ENCODE measurements at regions not wholly inside any gene's neighbourhood (a gene's known extent, or its start where the extent isn't known, plus 50 kb on each side); places are given as distances from the start of the nearest gene placed in this dataset.

- no peak overlapping the region for H3K4me2 ChIP-seq (ENCODE audit: insufficient read depth in 1 of 2, low read depth in 2 of 2, low read length in 2 of 2)
- no peak overlapping the region for H2BK120ac ChIP-seq (replicated peaks; ENCODE audit: low read depth, low read length)
- H3K27ac ChIP-seq (ENCODE audit: low read depth, low read length): no peak overlapping the region
- CTCF ChIA-PET (ENCODE audit: partially characterized antibody): no interaction called here
- no peaks in the 10 kb centered on the region for H3K27me3 ChIP-seq (replicated peaks in 1 of 4; ENCODE audit: control insufficient read depth in 3 of 4, extremely low read depth in 1 of 4, insufficient read depth in 3 of 4, low read length in 3 of 4)
- H2BK20ac ChIP-seq (ENCODE audit: low read length): no peak overlapping the region
- FAIRE-seq: no peak
- no peak overlapping the region for H2AK5ac ChIP-seq (ENCODE audit: low read depth, low read length)
- no peaks in the 10 kb centered on the region for H3K79me2 ChIP-seq (ENCODE audit: control insufficient read depth in 1 of 2, insufficient read depth in 2 of 2, low read length in 2 of 2)
- no peak for DNase-seq (ENCODE audit: low read depth in 1 of 2, low spot score in 2 of 2)
- H4K20me1 ChIP-seq (replicated peaks in 1 of 2; ENCODE audit: control insufficient read depth in 1 of 2, insufficient read depth in 2 of 2, low read length in 2 of 2): no peaks in the 10 kb centered on the region
- H3K23me2 ChIP-seq (ENCODE audit: low read depth, low read length): no peaks in the 10 kb centered on the region
- no peak overlapping the region for H4K91ac ChIP-seq (replicated peaks; ENCODE audit: insufficient read length, low read length)
- no peak overlapping the region for H2BK12ac ChIP-seq (ENCODE audit: low read depth, low read length)
- no peak overlapping the region for H3K56ac ChIP-seq (replicated peaks; ENCODE audit: insufficient read length, low read depth, low read length)
- no peak overlapping the region for H3K23ac ChIP-seq (ENCODE audit: insufficient read length)
- H4K5ac ChIP-seq (ENCODE audit: insufficient read length, low read depth, low read length): no peak overlapping the region
- WGBS, 2 experiments (ENCODE audit: extremely low coverage in 1 of 2, insufficient coverage in 1 of 2, insufficient read length in 1 of 2, insufficient replicate concordance in 2 of 2, low coverage in 1 of 2, low lambda C conversion rate in 2 of 2, missing lambda C conversion rate in 1 of 2): 96% methylated on average over 7 of the region's 7 CpGs; no CpG with 5 or more reads in 1 of the 2 experiments
- H3K9me3 ChIP-seq (ENCODE audit: insufficient read depth in 2 of 2, low read depth in 1 of 2, low read length in 1 of 2): no peaks in the 10 kb centered on the region
- POLR2A ChIA-PET (ENCODE audit: partially characterized antibody): no interaction called here
- no peak overlapping the region for H2BK5ac ChIP-seq (ENCODE audit: low read depth, low read length)
- H3K4ac ChIP-seq (replicated peaks; ENCODE audit: insufficient read length, low read depth, low read length): no peak overlapping the region
- no peak overlapping the region for H3K9ac ChIP-seq (replicated peaks in 1 of 4; ENCODE audit: extremely low read depth in 1 of 4, low read depth in 3 of 4, low read length in 3 of 4)
- no peak overlapping the region for H2AFZ ChIP-seq (ENCODE audit: low read length)
- H4K8ac ChIP-seq (ENCODE audit: extremely low read depth, insufficient read depth, low read length): no peak overlapping the region
- H3K36me3 ChIP-seq (ENCODE audit: control insufficient read depth in 2 of 4, insufficient read depth in 4 of 4, low read length in 3 of 4): no peaks in the 10 kb centered on the region
- peaks cover 0 to 4% (median 0%) of the 10 kb centered on the region in 4 experiments; a peak in 1 of 7 replicates for H3K4me1 ChIP-seq (replicated peaks in 1 of 4; ENCODE audit: control insufficient read depth in 3 of 4, insufficient read depth in 4 of 4, low read length in 3 of 4)
- H3K14ac ChIP-seq (ENCODE audit: insufficient read length): no peak overlapping the region
- no peak overlapping the region for H3K18ac ChIP-seq (ENCODE audit: extremely low read depth, low read length)
- no peak overlapping the region for H3K4me3 ChIP-seq (ENCODE audit: extremely low read depth in 1 of 4, insufficient read depth in 2 of 4, low read depth in 3 of 4, low read length in 4 of 4)
- no peaks in the 10 kb centered on the region for H3K79me1 ChIP-seq (ENCODE audit: low read depth, low read length)
- no peak overlapping the region for H2BK15ac ChIP-seq (ENCODE audit: low read length)
- TF ChIP-seq KDM5A (IDR thresholded peaks at IDR 0.05; ENCODE audit: low read length): no peak
- no peak for TF ChIP-seq SUZ12 (IDR thresholded peaks at IDR 0.05; ENCODE audit: low read length)
- TF ChIP-seq CREB1 (IDR thresholded peaks at IDR 0.05): no peak
- no peak for TF ChIP-seq SP1 (IDR thresholded peaks at IDR 0.05; ENCODE audit: low read depth, low read length)
- TF ChIP-seq NANOG (IDR thresholded peaks at IDR 0.05; ENCODE audit: insufficient read depth, low read depth, low read length, poor library complexity, severe bottlenecking): no peak
- no peak for TF ChIP-seq TAF7 (optimal IDR thresholded peaks at IDR 0.05; ENCODE audit: borderline replicate concordance, low read depth, low read length)
- no peak for TF ChIP-seq RFX5 (IDR thresholded peaks at IDR 0.05; ENCODE audit: borderline replicate concordance, low read depth, low read length)
- TF ChIP-seq MAX (IDR thresholded peaks at IDR 0.05): no peak
- TF ChIP-seq CTCF (IDR thresholded peaks at IDR 0.05; ENCODE audit: control extremely low read depth in 1 of 3, insufficient read depth in 1 of 3, low read depth in 1 of 3, low read length in 3 of 3): no peak
- no peak for TF ChIP-seq RBBP5 (IDR thresholded peaks at IDR 0.05; ENCODE audit: borderline replicate concordance, low read depth, low read length)
These were observed 636.4 kb downstream of the SLC16A7 start for GRCh38 chr12:60231976-60232907.
